ENCODE measurements at regions not wholly inside any gene's neighbourhood (a gene's known extent, or its start where the extent isn't known, plus 50 kb on each side); places are given as distances from the start of the nearest gene placed in this dataset.
A peak's percentile ranks its signal among the peaks of the same experiment; 100 is the strongest.

DNA sequence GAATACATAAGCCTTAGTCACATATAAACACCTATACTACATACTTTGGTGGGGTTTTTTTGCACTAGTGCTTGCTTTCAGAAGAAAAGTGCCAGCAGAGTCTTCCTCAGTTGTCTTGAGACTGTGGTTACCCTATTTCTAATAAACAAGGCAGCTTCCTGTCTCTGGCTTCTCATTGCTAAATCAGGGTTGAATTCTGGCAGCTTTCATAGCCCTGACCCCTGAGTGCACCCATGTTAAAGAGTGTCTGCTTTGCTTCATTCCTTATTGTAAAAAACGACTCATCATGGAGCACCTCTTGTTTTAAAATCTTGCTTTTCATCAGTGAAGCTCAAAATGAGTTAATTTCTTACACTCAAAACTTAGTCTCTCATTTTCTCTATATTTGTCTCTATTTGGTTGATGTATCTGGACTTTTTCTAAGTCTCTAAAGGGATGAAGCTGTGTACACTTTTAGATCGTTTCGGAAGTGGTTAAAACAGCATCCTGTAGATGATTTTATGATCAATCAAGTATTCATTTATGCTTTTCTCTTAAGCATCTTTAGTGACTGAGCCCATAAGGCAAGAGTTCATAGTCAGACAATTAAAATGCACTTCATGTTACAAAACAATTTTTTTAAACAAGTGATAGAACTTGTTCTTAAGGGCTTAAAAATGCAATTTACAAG is 72.1 kb downstream of the KLF12 start:
- ChIA-PET POLR2A (interaction anchor here (0.6 to 2.6 kb wide), 17 partner anchors 9 to 297 kb away, joined by 3 to 34 read pairs (median 4); partner anchors contain the start of gene KLF12), CTCF (interaction anchor here (1.0 to 1.6 kb wide), 3 partner anchors 13 to 1158 kb away, joined by 3 to 7 read pairs (median 5); no protein-coding TSS in a partner anchor)
- Mint-ChIP-seq H3K9me3 (no peaks in the 10 kb centered on the region), H3K4me3 (peak overlapping the region; percentile 35), H3K36me3 (ENCODE audit: low read depth) (peaks cover 20% of the 10 kb centered on the region), H3K4me1 (ENCODE audit: low read depth) (peaks cover 89% of the 10 kb centered on the region), H3K27ac (peak overlapping the region; percentile 80), H3K27me3 (no peaks in the 10 kb centered on the region)
- ATAC-seq (ENCODE audit: poor library complexity) (peak; percentile 85), DNase-seq (peak in 4 of 14 experiments; percentile 34 to 79 (median 60))
- intact Hi-C loops (cut with DNase I, micrococcal nuclease): loop anchor here in 1 of 2 experiments (1.0 to 5.0 kb wide), 4 partner anchors 35 to 77 kb away; no protein-coding TSS in a partner anchor
- peak overlapping the region; percentile 24 for H3K4me3 ChIP-seq (ENCODE audit: low read length)
- H3K27ac ChIP-seq (ENCODE audit: low read depth in 1 of 2, low read length in 2 of 2): peak overlapping the region; percentile 48 to 70
- TF ChIP-seq, protein P1, sequence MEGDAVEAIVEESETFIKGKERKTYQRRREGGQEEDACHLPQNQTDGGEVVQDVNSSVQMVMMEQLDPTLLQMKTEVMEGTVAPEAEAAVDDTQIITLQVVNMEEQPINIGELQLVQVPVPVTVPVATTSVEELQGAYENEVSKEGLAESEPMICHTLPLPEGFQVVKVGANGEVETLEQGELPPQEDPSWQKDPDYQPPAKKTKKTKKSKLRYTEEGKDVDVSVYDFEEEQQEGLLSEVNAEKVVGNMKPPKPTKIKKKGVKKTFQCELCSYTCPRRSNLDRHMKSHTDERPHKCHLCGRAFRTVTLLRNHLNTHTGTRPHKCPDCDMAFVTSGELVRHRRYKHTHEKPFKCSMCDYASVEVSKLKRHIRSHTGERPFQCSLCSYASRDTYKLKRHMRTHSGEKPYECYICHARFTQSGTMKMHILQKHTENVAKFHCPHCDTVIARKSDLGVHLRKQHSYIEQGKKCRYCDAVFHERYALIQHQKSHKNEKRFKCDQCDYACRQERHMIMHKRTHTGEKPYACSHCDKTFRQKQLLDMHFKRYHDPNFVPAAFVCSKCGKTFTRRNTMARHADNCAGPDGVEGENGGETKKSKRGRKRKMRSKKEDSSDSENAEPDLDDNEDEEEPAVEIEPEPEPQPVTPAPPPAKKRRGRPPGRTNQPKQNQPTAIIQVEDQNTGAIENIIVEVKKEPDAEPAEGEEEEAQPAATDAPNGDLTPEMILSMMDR (IDR thresholded peaks at IDR 0.05): no peak
- no peaks in the 10 kb centered on the region for H3K27me3 ChIP-seq (ENCODE audit: control insufficient read depth in 1 of 2, insufficient read depth in 2 of 2, low read length in 2 of 2)
- peaks cover 39% of the 10 kb centered on the region for H3K4me1 ChIP-seq (ENCODE audit: insufficient read depth, low read length)
- H3K36me3 ChIP-seq (ENCODE audit: insufficient read depth, low read length): peaks cover 4% of the 10 kb centered on the region
- H3K9me3 ChIP-seq (ENCODE audit: control insufficient read depth in 1 of 2, insufficient read depth in 1 of 2, low read length in 2 of 2): no peaks in the 10 kb centered on the region

DNA sequence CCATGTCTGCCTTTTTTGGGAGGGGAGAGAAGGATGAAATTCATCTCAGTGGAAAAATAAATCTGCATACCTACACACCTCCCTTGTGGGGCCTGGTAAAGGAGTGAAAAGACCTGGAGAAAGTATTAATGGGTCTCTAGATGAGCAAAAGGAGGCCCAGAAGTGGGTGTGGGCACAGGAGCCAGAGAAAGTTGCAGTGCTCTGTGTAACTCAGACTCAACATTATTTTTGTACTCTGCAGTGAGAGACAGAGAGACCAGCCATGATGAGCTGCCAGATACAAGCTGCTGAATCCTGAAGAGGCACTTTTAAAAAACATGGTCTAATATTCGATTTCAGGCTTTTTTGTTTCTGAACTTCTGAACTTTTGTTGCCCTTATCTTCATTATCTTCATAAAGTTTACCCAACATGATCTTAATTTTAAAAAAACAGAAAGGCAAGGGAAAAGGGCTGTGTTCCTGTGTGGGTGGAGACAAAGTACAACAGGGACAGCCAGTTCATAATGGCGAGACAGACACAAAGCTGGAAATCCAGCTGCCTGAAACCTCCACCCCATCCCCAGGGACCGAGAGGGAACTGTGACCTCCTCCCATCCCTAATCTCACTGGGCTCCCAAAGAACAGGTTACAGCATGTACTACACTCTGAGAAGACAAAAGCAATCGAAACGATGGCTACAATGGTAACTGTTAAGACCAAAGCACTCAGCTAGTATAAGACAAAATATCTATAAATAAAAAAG is 77.2 kb downstream of the KLF12 start:
- H3K27ac Mint-ChIP-seq: peak overlapping the region; percentile 33
- no peak for DNase-seq
- no peak overlapping the region for H3K27ac ChIP-seq (ENCODE audit: low read depth in 1 of 2, low read length in 2 of 2)
- H3K9me3 ChIP-seq (ENCODE audit: control insufficient read depth in 1 of 2, insufficient read depth in 1 of 2, low read length in 2 of 2): no peaks in the 10 kb centered on the region
- ChIA-PET POLR2A (interaction anchor here (1.1 to 1.5 kb wide), 2 partner anchors 13 to 231 kb away, joined by 3 read pairs; no protein-coding TSS in a partner anchor), CTCF (interaction anchor here (1.2 kb wide), 1 partner anchor 230 kb away, joined by 3 read pairs; no protein-coding TSS in a partner anchor)
- no peaks in the 10 kb centered on the region for H3K27me3 ChIP-seq (ENCODE audit: control insufficient read depth in 1 of 2, insufficient read depth in 2 of 2, low read length in 2 of 2)
- no peak overlapping the region for H3K4me3 Mint-ChIP-seq
- intact Hi-C loops (cut with DNase I, micrococcal nuclease): no loop called here
- H3K4me3 ChIP-seq (ENCODE audit: low read length): no peak overlapping the region
- H3K9me3 Mint-ChIP-seq: no peaks in the 10 kb centered on the region
- H3K4me1 ChIP-seq (ENCODE audit: insufficient read depth, low read length): peaks cover 35% of the 10 kb centered on the region
- peaks cover 91% of the 10 kb centered on the region for H3K4me1 Mint-ChIP-seq (ENCODE audit: low read depth)
- H3K36me3 ChIP-seq (ENCODE audit: insufficient read depth, low read length): peaks cover 4% of the 10 kb centered on the region
- H3K27me3 Mint-ChIP-seq: no peaks in the 10 kb centered on the region
- ATAC-seq (ENCODE audit: poor library complexity): no peak
- TF ChIP-seq, protein P1 (IDR thresholded peaks at IDR 0.05): no peak
- peaks cover 32% of the 10 kb centered on the region for H3K36me3 Mint-ChIP-seq (ENCODE audit: low read depth)

GRCh38 chr13:74052402-74052928 is 81.7 kb downstream of the KLF12 start:
- DNase-seq (no peak), ATAC-seq (ENCODE audit: poor library complexity) (no peak)
- peaks cover 97% of the 10 kb centered on the region for H3K4me1 Mint-ChIP-seq (ENCODE audit: low read depth)
- peaks cover 8% of the 10 kb centered on the region for H3K36me3 ChIP-seq (ENCODE audit: insufficient read depth, low read length)
- H3K27me3 Mint-ChIP-seq: no peaks in the 10 kb centered on the region
- no peaks in the 10 kb centered on the region for H3K9me3 Mint-ChIP-seq
- H3K4me3 Mint-ChIP-seq: peak overlapping the region; percentile 5
- no peaks in the 10 kb centered on the region for H3K9me3 ChIP-seq (ENCODE audit: control insufficient read depth in 1 of 2, insufficient read depth in 1 of 2, low read length in 2 of 2)
- H3K36me3 Mint-ChIP-seq (ENCODE audit: low read depth): peaks cover 48% of the 10 kb centered on the region
- TF ChIP-seq, protein P1 (IDR thresholded peaks at IDR 0.05): no peak
- ChIA-PET CTCF (no interaction called here), POLR2A (interaction anchor here (0.7 to 1.0 kb wide), 2 partner anchors 8 to 10 kb away, joined by 3 to 5 read pairs; no protein-coding TSS in a partner anchor)
- H3K27ac ChIP-seq (ENCODE audit: low read depth in 1 of 2, low read length in 2 of 2): no peak overlapping the region
- H3K27me3 ChIP-seq (ENCODE audit: control insufficient read depth in 1 of 2, insufficient read depth in 2 of 2, low read length in 2 of 2): no peaks in the 10 kb centered on the region
- H3K4me3 ChIP-seq (ENCODE audit: low read length): no peak overlapping the region
- H3K4me1 ChIP-seq (ENCODE audit: insufficient read depth, low read length): peaks cover 33% of the 10 kb centered on the region
- H3K27ac Mint-ChIP-seq: no peak overlapping the region
- intact Hi-C loops (cut with DNase I, micrococcal nuclease): no loop called here
